HEK293 (cell line): ENCODE measurements at regions not wholly inside any gene's neighbourhood (a gene's known extent, or its start where the extent isn't known, plus 50 kb on each side); places are given as distances from the start of the nearest gene placed in this dataset.

Source experiments
- CTCF ChIA-PET: fragments of 350-600 bp; formaldehyde crosslinking; extraction: SDS; loops from one replicate; lab custom pipeline; 2021; ENCODE audit warnings: antibody characterized with exemption; lab: Yijun Ruan, JAX
- POLR2A ChIA-PET: fragments of 300-600 bp; formaldehyde crosslinking; extraction: SDS; loops from one replicate; lab custom pipeline; 2020; ENCODE audit warnings: antibody characterized with exemption, inconsistent platforms; lab: Yijun Ruan, JAX
- H3K27ac ChIP-seq: fragments of 200-500 bp; sonication (Bioruptor generic); 2 replicates; pipeline ENCODE4 v1.5.1; 2014; ENCODE audit warnings: low read depth, low read length, control low read depth, inconsistent platforms; ENCODE audit errors: extremely low read depth
- H3K36me3 ChIP-seq, 2 experiments: fragments of 200-500 bp in 1 of 2; sonication (Bioruptor generic) in 1 of 2; 1 replicate in 1 of 2; 2 replicates in 1 of 2; pipeline ENCODE4 v1.5.1; 2014 to 2017; ENCODE audit warnings: inconsistent platforms in 2 of 2, low read length in 2 of 2; ENCODE audit not compliant: control insufficient read depth in 2 of 2, insufficient read depth in 1 of 2
- H3K4me1 ChIP-seq: fragments of 200-500 bp; sonication (Bioruptor generic); 2 replicates; pipeline ENCODE4 v1.5.1; 2014; ENCODE audit warnings: mild to moderate bottlenecking, low read length, inconsistent platforms; ENCODE audit not compliant: control insufficient read depth, insufficient read depth
- H3K4me3 ChIP-seq: 2 replicates; pipeline ENCODE4 v1.5.1; 2011; ENCODE audit warnings: low read depth, mild to moderate bottlenecking, control low read depth, low read length, moderate library complexity
- H3K9me3 ChIP-seq: fragments of 200-500 bp; sonication (Bioruptor generic); 2 replicates; pipeline ENCODE4 v1.5.1; 2014; ENCODE audit warnings: low read depth, low read length, inconsistent platforms; ENCODE audit not compliant: control insufficient read depth, insufficient read depth
- ATF2 ChIP-seq: fragments of 450-650 bp; formaldehyde crosslinking; IDR thresholded peaks from 2 replicates; pipeline ENCODE4 v1.5.1; 2016; ENCODE audit warnings: missing biosample characterization, missing genetic modification characterization, low read depth
- GLI4 ChIP-seq: fragments of 450-650 bp; formaldehyde crosslinking; IDR thresholded peaks from 2 replicates; pipeline ENCODE4 v1.5.1; 2016; ENCODE audit warnings: missing biosample characterization, missing genetic modification characterization
- HOXC10 ChIP-seq: sonication (generic); formaldehyde crosslinking; IDR thresholded peaks from 2 replicates; pipeline ENCODE4 v1.8.1; 2023; ENCODE audit warnings: mild to moderate bottlenecking, missing genetic modification reagents
- KLF8 ChIP-seq: fragments of 450-650 bp; formaldehyde crosslinking; IDR thresholded peaks from 2 replicates; pipeline ENCODE4 v1.5.1; 2016; ENCODE audit warnings: missing biosample characterization, missing genetic modification characterization
- OSR2 ChIP-seq: fragments of 450-650 bp; formaldehyde crosslinking; IDR thresholded peaks from 2 replicates; pipeline ENCODE4 v1.5.1; 2016; ENCODE audit warnings: missing biosample characterization, missing genetic modification characterization
- PRDM1 ChIP-seq: fragments of 450-650 bp; formaldehyde crosslinking; IDR thresholded peaks from 2 replicates; pipeline ENCODE4; 2016; ENCODE audit warnings: missing biosample characterization, missing genetic modification characterization
- RBAK ChIP-seq: fragments of 450-650 bp; formaldehyde crosslinking; IDR thresholded peaks from 2 replicates; pipeline ENCODE4 v1.5.1; 2016; ENCODE audit warnings: missing biosample characterization, missing genetic modification characterization
- TSHZ1 ChIP-seq: fragments of 450-650 bp; formaldehyde crosslinking; IDR thresholded peaks from 2 replicates; pipeline ENCODE4 v1.5.1; 2016; ENCODE audit warnings: missing biosample characterization, missing genetic modification characterization, borderline replicate concordance
- ZBTB10 ChIP-seq: fragments of 450-650 bp; formaldehyde crosslinking; IDR thresholded peaks from 2 replicates; pipeline ENCODE4 v1.5.1; 2016; ENCODE audit warnings: missing biosample characterization, missing genetic modification characterization
- ZBTB48 ChIP-seq: fragments of 450-650 bp; formaldehyde crosslinking; IDR thresholded peaks from 2 replicates; pipeline ENCODE4 v1.5.1; 2016; ENCODE audit warnings: missing biosample characterization, missing genetic modification characterization
- ZNF114 ChIP-seq: fragments of 450-650 bp; formaldehyde crosslinking; IDR thresholded peaks from 2 replicates; pipeline ENCODE4 v1.5.0; 2017; ENCODE audit warnings: missing biosample characterization, missing genetic modification characterization
- ZNF121 ChIP-seq: fragments of 450-650 bp; formaldehyde crosslinking; IDR thresholded peaks from 2 replicates; pipeline ENCODE4 v1.5.1; 2016; ENCODE audit warnings: missing biosample characterization, missing genetic modification characterization
- ZNF157 ChIP-seq: fragments of 450-650 bp; formaldehyde crosslinking; IDR thresholded peaks from 2 replicates; pipeline ENCODE4 v1.5.1; 2016; ENCODE audit warnings: missing biosample characterization, missing genetic modification characterization
- ZNF19 ChIP-seq: fragments of 450-650 bp; formaldehyde crosslinking; IDR thresholded peaks from 2 replicates; pipeline ENCODE4; 2016; ENCODE audit warnings: missing biosample characterization, missing genetic modification characterization, low read depth
- ZNF266 ChIP-seq: fragments of 450-650 bp; formaldehyde crosslinking; IDR thresholded peaks from 2 replicates; pipeline ENCODE4 v1.5.1; 2016; ENCODE audit warnings: missing biosample characterization, missing genetic modification characterization, low read depth
- ZNF302 ChIP-seq: fragments of 450-650 bp; formaldehyde crosslinking; IDR thresholded peaks from 2 replicates; pipeline ENCODE4 v1.5.1; 2016; ENCODE audit warnings: missing biosample characterization, missing genetic modification characterization, low read depth
- ZNF335 ChIP-seq: fragments of 450-650 bp; formaldehyde crosslinking; conservative IDR thresholded peaks from 2 replicates; pipeline ENCODE4 v1.5.1; 2016; ENCODE audit warnings: missing biosample characterization, missing genetic modification characterization
- ZNF341 ChIP-seq: fragments of 450-650 bp; formaldehyde crosslinking; IDR thresholded peaks from 2 replicates; pipeline ENCODE4; 2016; ENCODE audit warnings: low read depth, missing biosample characterization, missing genetic modification characterization
- ZNF354C ChIP-seq: fragments of 450-650 bp; formaldehyde crosslinking; IDR thresholded peaks from 2 replicates; pipeline ENCODE4 v1.5.1; 2016; ENCODE audit warnings: missing biosample characterization, missing genetic modification characterization, low read depth, borderline replicate concordance
- ZNF404 ChIP-seq: fragments of 450-650 bp; formaldehyde crosslinking; IDR thresholded peaks from 2 replicates; pipeline ENCODE4 v1.5.1; 2017; ENCODE audit warnings: missing biosample characterization, missing genetic modification characterization
- ZNF610 ChIP-seq: fragments of 450-650 bp; formaldehyde crosslinking; IDR thresholded peaks from 2 replicates; pipeline ENCODE4 v1.5.1; 2016; ENCODE audit warnings: missing biosample characterization, missing genetic modification characterization, borderline replicate concordance
- ZNF629 ChIP-seq: fragments of 450-650 bp; formaldehyde crosslinking; IDR thresholded peaks from 2 replicates; pipeline ENCODE4 v1.5.1; 2017; ENCODE audit warnings: missing biosample characterization, missing genetic modification characterization
- ZNF658 ChIP-seq: fragments of 450-650 bp; formaldehyde crosslinking; IDR thresholded peaks from 2 replicates; pipeline ENCODE4; 2016; ENCODE audit warnings: missing biosample characterization, missing genetic modification characterization
- ZNF692 ChIP-seq: fragments of 450-650 bp; formaldehyde crosslinking; IDR thresholded peaks from 2 replicates; pipeline ENCODE4 v1.5.1; 2016; ENCODE audit warnings: missing biosample characterization, missing genetic modification characterization
- ZNF704 ChIP-seq: fragments of 450-650 bp; formaldehyde crosslinking; IDR thresholded peaks from 2 replicates; pipeline ENCODE4 v1.5.1; 2016; ENCODE audit warnings: missing biosample characterization, missing genetic modification characterization
- ZXDB ChIP-seq: fragments of 450-650 bp; formaldehyde crosslinking; IDR thresholded peaks from 2 replicates; pipeline ENCODE4 v1.5.1; 2016; ENCODE audit warnings: missing biosample characterization, missing genetic modification characterization

GRCh38 chr12:105644770-105645169 is 314.3 kb downstream of the C12orf75 start (continued):
- TF ChIP-seq ZBTB10 (tag by site-specific recombination) (no peak), ZNF335 (tag by site-specific recombination) (no peak), ZXDB (tag by site-specific recombination) (no peak)

- ChIA-PET CTCF (no interaction called here), POLR2A (no interaction called here)
- no peaks in the 10 kb centered on the region for H3K36me3 ChIP-seq
- TF ChIP-seq ZNF354C (tag by site-specific recombination) (no peak), KLF8 (tag by site-specific recombination) (no peak), ZNF404 (tag by site-specific recombination) (no peak), ZNF266 (tag by site-specific recombination) (no peak), ZNF610 (no peak), HOXC10 (CRISPR knock-in tag) (no peak), ZNF121 (tag by site-specific recombination) (no peak), ZNF658 (tag by site-specific recombination) (no peak), ZNF302 (tag by site-specific recombination) (no peak), RBAK (tag by site-specific recombination) (no peak)
- TF ChIP-seq, all 188 proteins: peak for 0
- Histone ChIP-seq H3K4me1 (no peaks in the 10 kb centered on the region), H3K9me3 (no peaks in the 10 kb centered on the region), H3K27ac (no peak overlapping the region), H3K4me3 (no peak overlapping the region)
Observed at GRCh38 chr12:105654606-105655005, 324.1 kb downstream of the C12orf75 start.

GRCh38 chr12:105658389-105658788 is 327.9 kb downstream of the C12orf75 start:
- Histone ChIP-seq H3K4me1 (no peaks in the 10 kb centered on the region), H3K4me3 (no peak overlapping the region), H3K9me3 (no peaks in the 10 kb centered on the region), H3K27ac (no peak overlapping the region), H3K36me3 (no peaks in the 10 kb centered on the region)
- CTCF ChIA-PET: no interaction called here
- POLR2A ChIA-PET: no interaction called here
- no peak for TF ChIP-seq ATF2
- no peak for TF ChIP-seq PRDM1 (tag by site-specific recombination)
- TF ChIP-seq GLI4: no peak
- TF ChIP-seq ZNF157 (tag by site-specific recombination): no peak
- TF ChIP-seq ZNF692 (tag by site-specific recombination): no peak
- no peak for TF ChIP-seq ZNF704 (tag by site-specific recombination)
- no peak for TF ChIP-seq TSHZ1 (tag by site-specific recombination)
- no peak for TF ChIP-seq ZNF629 (tag by site-specific recombination)
- TF ChIP-seq ZNF114 (tag by site-specific recombination): no peak
- no peak for TF ChIP-seq OSR2 (tag by site-specific recombination)
- TF ChIP-seq ZBTB48: no peak
- no peak for TF ChIP-seq ZNF341
- TF ChIP-seq ZNF19 (tag by site-specific recombination): no peak
